ENCODE measurements at regions not wholly inside any gene's neighbourhood (a gene's known extent, or its start where the extent isn't known, plus 50 kb on each side); places are given as distances from the start of the nearest gene placed in this dataset.
A peak's percentile ranks its signal among the peaks of the same experiment; 100 is the strongest.

DNA sequence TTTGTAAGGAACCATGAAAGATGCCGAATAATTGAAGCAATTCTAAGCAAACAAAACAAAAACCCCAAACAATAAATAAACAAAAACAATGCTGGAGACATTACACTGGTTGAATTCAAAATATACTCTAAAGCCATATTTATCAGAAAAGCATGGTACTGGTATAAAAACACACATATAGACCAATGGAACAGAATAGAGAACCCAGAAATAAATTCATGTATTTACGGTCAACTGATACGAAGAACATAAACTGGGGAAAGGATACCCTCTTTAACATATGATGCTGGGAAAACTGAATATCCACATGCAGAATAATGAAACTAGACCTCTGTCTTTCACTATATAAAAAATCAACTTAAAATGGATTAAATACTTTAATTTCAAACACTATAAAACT lies 214.3 kb upstream of the PDZRN3 start:
- ATAC-seq (ENCODE audit: insufficient number of reproducible peaks, low FRiP score, low read depth) (no peak), DNase-seq (ENCODE audit: low spot score) (no peak)
- no peak overlapping the region for H3K4me3 ChIP-seq
- H3K36me3 ChIP-seq: no peaks in the 10 kb centered on the region
- peaks cover 6% of the 10 kb centered on the region for H3K9me3 ChIP-seq
- TF ChIP-seq, protein P1, sequence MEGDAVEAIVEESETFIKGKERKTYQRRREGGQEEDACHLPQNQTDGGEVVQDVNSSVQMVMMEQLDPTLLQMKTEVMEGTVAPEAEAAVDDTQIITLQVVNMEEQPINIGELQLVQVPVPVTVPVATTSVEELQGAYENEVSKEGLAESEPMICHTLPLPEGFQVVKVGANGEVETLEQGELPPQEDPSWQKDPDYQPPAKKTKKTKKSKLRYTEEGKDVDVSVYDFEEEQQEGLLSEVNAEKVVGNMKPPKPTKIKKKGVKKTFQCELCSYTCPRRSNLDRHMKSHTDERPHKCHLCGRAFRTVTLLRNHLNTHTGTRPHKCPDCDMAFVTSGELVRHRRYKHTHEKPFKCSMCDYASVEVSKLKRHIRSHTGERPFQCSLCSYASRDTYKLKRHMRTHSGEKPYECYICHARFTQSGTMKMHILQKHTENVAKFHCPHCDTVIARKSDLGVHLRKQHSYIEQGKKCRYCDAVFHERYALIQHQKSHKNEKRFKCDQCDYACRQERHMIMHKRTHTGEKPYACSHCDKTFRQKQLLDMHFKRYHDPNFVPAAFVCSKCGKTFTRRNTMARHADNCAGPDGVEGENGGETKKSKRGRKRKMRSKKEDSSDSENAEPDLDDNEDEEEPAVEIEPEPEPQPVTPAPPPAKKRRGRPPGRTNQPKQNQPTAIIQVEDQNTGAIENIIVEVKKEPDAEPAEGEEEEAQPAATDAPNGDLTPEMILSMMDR (IDR thresholded peaks at IDR 0.05): no peak
- H3K4me1 ChIP-seq (ENCODE audit: control insufficient read depth in 1 of 2, low read depth in 2 of 2): no peaks in the 10 kb centered on the region
- no peak overlapping the region for H3K27ac ChIP-seq
- H3K27me3 ChIP-seq (replicated peaks; ENCODE audit: insufficient read depth): no peaks in the 10 kb centered on the region

DNA sequence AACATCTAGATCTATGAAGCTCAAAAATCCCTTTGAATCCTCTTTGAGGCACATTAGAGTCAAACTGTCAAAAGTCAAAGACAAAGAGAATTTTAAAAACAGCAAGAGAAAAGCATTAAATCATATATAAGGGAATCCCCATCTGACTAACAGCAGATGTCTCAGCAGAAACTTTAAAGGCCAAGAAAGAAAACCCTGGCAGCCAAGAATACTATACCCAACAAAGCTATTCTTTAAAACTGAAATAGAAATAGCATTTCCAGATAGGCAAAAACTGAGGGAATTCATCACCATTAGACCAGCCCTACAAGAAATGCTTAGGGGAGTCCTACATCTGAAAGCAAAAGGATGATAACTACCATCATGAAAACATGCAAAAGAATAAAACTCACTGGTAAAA lies 211.2 kb upstream of the PDZRN3 start:
- H3K4me1 ChIP-seq (ENCODE audit: control insufficient read depth in 1 of 2, low read depth in 2 of 2): no peaks in the 10 kb centered on the region
- TF ChIP-seq, protein P1 (IDR thresholded peaks at IDR 0.05): no peak
- no peak for ATAC-seq (ENCODE audit: insufficient number of reproducible peaks, low FRiP score, low read depth)
- H3K27me3 ChIP-seq (replicated peaks; ENCODE audit: insufficient read depth): no peaks in the 10 kb centered on the region
- no peak overlapping the region for H3K4me3 ChIP-seq
- H3K9me3 ChIP-seq: peaks cover 6% of the 10 kb centered on the region
- DNase-seq (ENCODE audit: low spot score): no peak
- no peak overlapping the region for H3K27ac ChIP-seq
- no peaks in the 10 kb centered on the region for H3K36me3 ChIP-seq

GRCh38 chr3:73832426-73832825 lies 207.7 kb upstream of the PDZRN3 start:
- no peak for DNase-seq (ENCODE audit: low spot score)

GRCh38 chr3:73828348-73828747 lies 203.6 kb upstream of the PDZRN3 start:
- no peak for ATAC-seq (ENCODE audit: insufficient number of reproducible peaks, low FRiP score, low read depth)

More at GRCh38 chr3:73832426-73832825, 207.7 kb upstream of the PDZRN3 start:
- no peak overlapping the region for H3K27ac ChIP-seq
- H3K4me3 ChIP-seq: no peak overlapping the region
- H3K36me3 ChIP-seq: no peaks in the 10 kb centered on the region
- no peaks in the 10 kb centered on the region for H3K27me3 ChIP-seq (replicated peaks; ENCODE audit: insufficient read depth)
- H3K9me3 ChIP-seq: peaks cover 6% of the 10 kb centered on the region
- TF ChIP-seq, protein P1 (IDR thresholded peaks at IDR 0.05): no peak
- ATAC-seq (ENCODE audit: insufficient number of reproducible peaks, low FRiP score, low read depth): no peak
- H3K4me1 ChIP-seq (ENCODE audit: control insufficient read depth in 1 of 2, low read depth in 2 of 2): peaks cover 14 to 22% of the 10 kb centered on the region in 2 donors

GRCh38 chr3:73827725-73828211 lies 203.0 kb upstream of the PDZRN3 start:
- TF ChIP-seq, protein P1 (IDR thresholded peaks at IDR 0.05): no peak
- Histone ChIP-seq H3K9me3 (no peaks in the 10 kb centered on the region), H3K36me3 (no peaks in the 10 kb centered on the region), H3K4me3 (no peak overlapping the region), H3K27ac (peak overlapping the region; percentile 86 to 89), H3K4me1 (ENCODE audit: control insufficient read depth in 1 of 2, low read depth in 2 of 2) (peaks cover 29 to 48% of the 10 kb centered on the region in 2 donors), H3K27me3 (replicated peaks; ENCODE audit: insufficient read depth) (no peaks in the 10 kb centered on the region)
- ATAC-seq (ENCODE audit: insufficient number of reproducible peaks, low FRiP score, low read depth) (peak; percentile 79), DNase-seq (ENCODE audit: low spot score) (no peak)

More at GRCh38 chr3:73828348-73828747, 203.6 kb upstream of the PDZRN3 start:
- DNase-seq (ENCODE audit: low spot score): no peak
- Histone ChIP-seq H3K9me3 (no peaks in the 10 kb centered on the region), H3K27ac (peak overlapping the region; percentile 86 to 89), H3K4me1 (ENCODE audit: control insufficient read depth in 1 of 2, low read depth in 2 of 2) (peaks cover 24 to 42% of the 10 kb centered on the region in 2 donors), H3K27me3 (replicated peaks; ENCODE audit: insufficient read depth) (no peaks in the 10 kb centered on the region), H3K4me3 (no peak overlapping the region), H3K36me3 (no peaks in the 10 kb centered on the region)
- TF ChIP-seq, protein P1 (IDR thresholded peaks at IDR 0.05): no peak

Measured in thoracic aorta (tissue), 2 donors.